ENCODE measurements at regions not wholly inside any gene's neighbourhood (a gene's known extent, or its start where the extent isn't known, plus 50 kb on each side); places are given as distances from the start of the nearest gene placed in this dataset.

GRCh38 chr22:49638001-49638400 is 189.7 kb downstream of the BRD1 start:
- no peak for DNase-seq

GRCh38 chr22:49637255-49637760 is 190.4 kb downstream of the BRD1 start:
- DNase-seq, result no peak

GRCh38 chr22:49636649-49637048 is 191.0 kb downstream of the BRD1 start:
- DNase-seq, result no peak

DNA sequence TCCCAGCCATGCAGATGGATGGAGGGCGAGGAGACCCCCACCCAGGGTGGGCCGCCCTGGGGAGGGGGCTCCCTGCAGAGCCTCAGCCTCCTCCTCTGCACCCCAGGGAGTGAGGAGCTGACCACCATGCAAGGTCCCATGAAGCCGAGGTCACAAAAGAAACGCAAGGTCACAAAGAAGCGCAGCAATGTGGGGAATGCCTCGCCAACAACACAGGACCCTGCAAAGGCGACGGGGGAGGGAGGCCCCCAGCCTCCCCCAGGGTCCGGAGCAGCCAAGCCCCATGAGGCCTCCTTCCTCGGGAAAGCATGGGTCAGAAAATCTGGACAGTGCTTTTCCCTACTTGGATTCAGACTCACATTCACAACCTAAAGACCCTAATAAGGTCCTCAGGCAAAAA is 191.5 kb downstream of the BRD1 start:
- DNase-seq, result no peak

GRCh38 chr22:49634006-49634772 is 193.5 kb downstream of the BRD1 start:
- no peak for DNase-seq

GRCh38 chr22:49633010-49633324 is 194.7 kb downstream of the BRD1 start:
- no peak for DNase-seq

GRCh38 chr22:49632199-49633009 is 195.3 kb downstream of the BRD1 start:
- DNase-seq, result no peak

GRCh38 chr22:49630448-49630946 is 197.2 kb downstream of the BRD1 start:
- DNase-seq, result no peak

- no peak for DNase-seq
These were observed 197.9 kb downstream of the BRD1 start for GRCh38 chr22:49629586-49630447.

DNA sequence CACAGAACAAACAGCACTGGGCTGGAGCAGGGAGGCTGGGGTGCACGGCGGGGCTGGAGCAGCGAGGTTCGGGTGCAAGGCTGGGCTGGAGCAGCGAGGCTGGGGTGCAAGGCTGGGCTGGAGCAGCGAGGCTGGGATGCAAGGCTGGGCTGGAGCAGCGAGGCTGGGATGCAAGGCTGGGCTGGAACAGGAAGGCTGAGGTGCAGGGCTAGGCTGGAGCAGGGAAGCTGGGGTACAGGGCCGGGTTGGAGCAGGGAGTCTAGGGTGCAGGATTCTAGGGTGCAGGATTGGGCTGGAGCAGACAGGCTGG is 198.5 kb downstream of the BRD1 start:
- DNase-seq, result no peak

DNA sequence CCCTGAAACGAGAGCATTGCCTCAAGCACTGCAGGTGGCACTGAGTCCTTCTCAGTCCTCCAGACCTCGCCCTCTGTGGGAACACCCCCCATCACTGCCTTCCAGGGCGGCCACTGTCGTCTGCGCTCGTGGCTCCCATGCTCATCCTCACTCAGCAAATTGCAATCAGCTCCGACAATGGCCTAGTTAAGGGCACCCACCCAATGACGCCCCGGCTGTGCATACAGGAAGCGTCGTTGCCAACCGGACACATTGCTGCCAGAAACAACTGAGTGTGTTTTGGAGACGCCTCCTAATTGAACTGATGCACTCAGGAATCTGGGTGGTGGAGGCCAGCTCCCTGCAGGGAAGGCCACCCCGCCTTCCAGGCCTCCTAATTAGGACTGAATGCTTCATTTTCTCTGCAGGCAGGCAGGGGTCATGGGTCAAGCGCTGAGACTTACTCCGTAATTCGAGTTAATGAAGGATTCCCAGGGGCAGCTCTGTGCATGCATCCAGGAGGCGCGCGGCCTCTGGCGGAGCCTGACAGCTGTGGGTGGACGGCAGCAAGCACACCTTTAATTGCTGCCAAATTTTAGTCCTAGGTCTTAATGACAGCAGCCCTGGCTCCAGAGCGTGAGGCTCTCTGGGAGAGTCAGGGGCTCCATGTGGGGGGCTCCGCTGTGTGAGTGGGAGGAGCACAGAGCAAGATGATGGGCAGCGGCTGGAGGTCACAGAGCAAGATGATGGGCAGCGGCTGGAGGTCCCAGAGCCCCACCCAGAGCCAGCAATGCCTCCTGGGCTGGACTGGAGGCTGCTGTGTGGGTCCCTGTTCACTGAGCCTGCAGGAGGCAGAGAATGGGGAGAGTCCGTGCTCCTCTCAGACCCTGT is 199.0 kb downstream of the BRD1 start:
- no peak for DNase-seq

GRCh38 chr22:49627217-49628181 is 200.2 kb downstream of the BRD1 start:
- no peak for DNase-seq

- DNase-seq, result no peak
These were observed 201.1 kb downstream of the BRD1 start for GRCh38 chr22:49626361-49627216.

- no peak for DNase-seq
These were observed 203.1 kb downstream of the BRD1 start for GRCh38 chr22:49624421-49625177.

DNA sequence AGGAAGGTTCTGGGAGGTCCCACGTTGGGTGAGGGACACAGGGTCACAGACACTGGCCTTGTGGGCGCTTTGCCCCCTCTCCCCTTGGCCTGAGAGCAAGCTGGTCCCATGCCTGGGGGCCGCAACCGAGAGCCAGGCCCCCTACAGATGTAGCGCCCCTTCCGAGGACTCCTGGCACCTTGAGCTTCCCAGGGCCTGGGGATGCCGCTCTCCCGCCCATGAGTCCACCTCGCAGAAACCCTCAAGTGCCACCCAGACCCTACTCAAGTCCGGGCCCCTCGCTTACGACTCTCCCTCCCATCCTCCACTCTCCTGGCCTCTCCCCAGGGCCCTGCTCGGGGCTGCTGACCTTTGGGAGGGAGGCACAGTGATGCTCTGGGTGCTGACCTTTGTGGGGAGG is 204.0 kb downstream of the BRD1 start:
- DNase-seq, result no peak

- DNase-seq, result no peak
These were observed 204.5 kb downstream of the BRD1 start for GRCh38 chr22:49623176-49623575.

- no peak for DNase-seq
These were observed 205.2 kb downstream of the BRD1 start for GRCh38 chr22:49622241-49623105.

DNA sequence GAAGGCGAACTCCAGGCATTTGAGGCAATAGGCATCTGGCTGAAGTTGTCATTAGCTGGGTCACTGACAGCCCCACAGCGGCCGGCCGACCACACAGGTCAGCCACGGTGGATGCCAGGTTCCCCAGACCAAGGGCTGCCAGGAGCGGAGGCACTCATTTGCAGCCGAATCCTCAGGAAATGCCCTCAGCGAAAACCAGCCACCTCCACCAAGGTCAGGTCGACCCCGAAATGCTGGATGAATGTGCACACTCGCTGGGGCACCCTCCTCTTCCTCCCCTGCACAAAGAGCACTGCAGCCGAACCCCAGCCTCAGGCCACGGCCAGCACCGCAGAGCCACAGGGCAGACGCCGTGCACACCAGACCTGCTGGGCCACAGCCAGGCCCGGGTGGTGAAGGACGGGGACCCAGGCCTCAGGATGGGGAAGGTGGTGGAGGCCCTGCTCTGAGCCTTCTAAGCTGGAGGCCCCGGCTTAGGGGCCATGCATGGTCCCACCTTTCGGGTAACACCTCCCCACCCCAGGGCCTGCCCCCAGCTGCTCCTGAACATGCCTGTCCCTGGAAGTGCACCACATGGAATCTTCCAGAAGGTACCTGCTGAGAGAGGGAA is 206.0 kb downstream of the BRD1 start:
- DNase-seq, result no peak
